SK-N-SH (cell line): ENCODE measurements at regions not wholly inside any gene's neighbourhood (a gene's known extent, or its start where the extent isn't known, plus 50 kb on each side); places are given as distances from the start of the nearest gene placed in this dataset.

Experiments
- CTCF ChIA-PET: fragments of 300-600, 350-600 bp; formaldehyde crosslinking; extraction: SDS; loops from one replicate; lab custom pipeline; 2021; lab: Yijun Ruan, JAX
- POLR2A ChIA-PET: fragments of 350-600 bp; sonication (Branson Sonifier 250); formaldehyde crosslinking; extraction: SDS; loops from one replicate; lab custom pipeline; 2020; ENCODE audit warnings: antibody characterized with exemption, inconsistent platforms; lab: Yijun Ruan, JAX
- DNase-seq: peaks from one replicate; pipeline ENCODE4 v3.0.0; 2012
- H2AFZ ChIP-seq: fragments of 200-600 bp; sonication (generic); 2 replicates; pipeline ENCODE4 v1.8.1; 2016; ENCODE audit warnings: antibody characterized with exemption, mild to moderate bottlenecking, low read depth
- H3F3A ChIP-seq: fragments of 200-600 bp; sonication (generic); replicated peaks from 2 replicates; pipeline ENCODE3; 2016; ENCODE audit warnings: antibody characterized with exemption, mild to moderate bottlenecking; ENCODE audit not compliant: insufficient read depth
- H3K27ac ChIP-seq, 2 experiments: fragments of 200-500 bp in 1 of 2; fragments of 200-600 bp in 1 of 2; sonication (Bioruptor generic) in 1 of 2; sonication (generic), shearing (Covaris generic) in 1 of 2; 2 replicates each; pipeline versions ENCODE4 v1.5.1 to v1.6.1; 2014 to 2016; ENCODE audit warnings: low read depth in 2 of 2, inconsistent platforms in 1 of 2, low read length in 1 of 2, mild to moderate bottlenecking in 1 of 2, mixed read lengths in 1 of 2
- H3K27me3 ChIP-seq: fragments of 200-600 bp; sonication (generic), shearing (Covaris generic); 2 replicates; pipeline ENCODE4 v1.6.1; 2016; ENCODE audit warnings: mixed run types; ENCODE audit not compliant: insufficient read depth
- H3K36me3 ChIP-seq, 2 experiments: fragments of 200-500 bp in 1 of 2; fragments of 200-600 bp in 1 of 2; sonication (Bioruptor generic) in 1 of 2; sonication (generic) in 1 of 2; replicated peaks in 1 of 2; 2 replicates each; pipeline versions ENCODE3 to v1.5.1; 2014 to 2016; ENCODE audit warnings: low read length in 1 of 2, mild to moderate bottlenecking in 1 of 2; ENCODE audit not compliant: insufficient read depth in 2 of 2, control insufficient read depth in 1 of 2
- H3K4me1 ChIP-seq, 2 experiments: fragments of 200-500 bp in 1 of 2; fragments of 200-600 bp in 1 of 2; sonication (Bioruptor generic) in 1 of 2; sonication (generic), shearing (Covaris generic) in 1 of 2; 2 replicates each; pipeline versions ENCODE4 v1.5.1 to v1.6.1; 2014 to 2016; ENCODE audit warnings: low read depth in 1 of 2, low read length in 1 of 2, mixed run types in 1 of 2; ENCODE audit not compliant: insufficient read depth in 2 of 2, control insufficient read depth in 1 of 2
- H3K4me2 ChIP-seq: fragments of 200-600 bp; sonication (generic), shearing (Covaris generic); 2 replicates; pipeline ENCODE4 v1.6.1; 2017; ENCODE audit warnings: mixed run types
- H3K4me3 ChIP-seq, 2 experiments: fragments of 200-500 bp in 1 of 2; fragments of 200-600 bp in 1 of 2; sonication (Bioruptor generic) in 1 of 2; sonication (generic), shearing (Covaris generic) in 1 of 2; 2 replicates each; pipeline versions ENCODE4 v1.5.1 to v1.8.1; 2014 to 2016; ENCODE audit warnings: low read depth in 2 of 2, inconsistent platforms in 1 of 2, low read length in 1 of 2, mild to moderate bottlenecking in 1 of 2, mixed read lengths in 1 of 2, moderate library complexity in 1 of 2
- H3K79me2 ChIP-seq: fragments of 200-600 bp; sonication (generic); 2 replicates; pipeline ENCODE4 v1.8.1; 2017; ENCODE audit warnings: mild to moderate bottlenecking; ENCODE audit not compliant: insufficient read depth
- H3K9ac ChIP-seq: fragments of 200-600 bp; sonication (generic); 2 replicates; pipeline ENCODE4 v1.6.1; 2017; ENCODE audit warnings: mixed run types
- H3K9me2 ChIP-seq: fragments of 200-600 bp; sonication (generic); 2 replicates; pipeline ENCODE4 v1.6.1; 2017; ENCODE audit warnings: mixed run types
- H3K9me3 ChIP-seq: fragments of 200-600 bp; sonication (generic); 2 replicates; pipeline ENCODE4 v1.6.1; 2017; ENCODE audit warnings: mixed run types, mild to moderate bottlenecking, moderate library complexity
- H4K20me1 ChIP-seq: fragments of 200-600 bp; sonication (generic); 2 replicates; pipeline ENCODE4 v1.6.1; 2017; ENCODE audit warnings: mild to moderate bottlenecking, mixed run types; ENCODE audit not compliant: insufficient read depth
- CHD2 ChIP-seq: fragments of 150-350 bp; IDR thresholded peaks from 2 replicates; pipeline ENCODE4 v1.6.1; 2018; ENCODE audit warnings: low read length; ENCODE audit not compliant: partially characterized antibody
- ELF1 ChIP-seq: IDR thresholded peaks from 2 replicates; pipeline ENCODE4 v1.4.0; 2012
- EZH2phosphoT487 ChIP-seq: fragments of 200-600 bp; sonication (generic); IDR thresholded peaks from 2 replicates; pipeline ENCODE4 v1.6.1; 2017; ENCODE audit warnings: low read depth, mixed run types, mild to moderate bottlenecking, antibody characterized with exemption, moderate library complexity, borderline replicate concordance
- FOSL2 ChIP-seq: IDR thresholded peaks from 2 replicates; pipeline ENCODE4 v1.4.0; 2012; ENCODE audit warnings: low read depth, mild to moderate bottlenecking, moderate library complexity, borderline replicate concordance
- FOXJ3 ChIP-seq: sonication (generic); formaldehyde crosslinking; IDR thresholded peaks from 2 replicates; pipeline ENCODE4 v1.5.1; 2020; ENCODE audit warnings: mild to moderate bottlenecking, missing genetic modification reagents
- GATA2 ChIP-seq: sonication (generic); formaldehyde crosslinking; IDR thresholded peaks from 2 replicates; pipeline ENCODE4 v1.5.0; 2020; ENCODE audit warnings: mild to moderate bottlenecking, missing genetic modification reagents
- IRF3 ChIP-seq: fragments of 150-350 bp; IDR thresholded peaks from 2 replicates; pipeline ENCODE4 v1.6.1; 2016; ENCODE audit warnings: mild to moderate bottlenecking, low read depth, low read length
- JUND ChIP-seq: IDR thresholded peaks from 2 replicates; pipeline ENCODE4 v1.4.0; 2012
- MAX ChIP-seq: IDR thresholded peaks from 2 replicates; pipeline ENCODE4 v1.4.0; 2012; ENCODE audit warnings: low read depth
- MEF2A ChIP-seq: IDR thresholded peaks from 2 replicates; pipeline ENCODE4 v1.4.0; 2012; ENCODE audit warnings: low read depth, borderline replicate concordance
- MXI1 ChIP-seq: IDR thresholded peaks from 2 replicates; pipeline ENCODE4 v1.6.1; 2012; ENCODE audit warnings: mild to moderate bottlenecking, low read depth, low read length, improper control_type of control experiment
- PBX3 ChIP-seq: IDR thresholded peaks from 2 replicates; pipeline ENCODE4; 2012
- POLR2AphosphoS5 ChIP-seq: IDR thresholded peaks from 2 replicates; pipeline ENCODE4 v1.6.1; 2012; ENCODE audit warnings: low read depth, low read length
- RAD21 ChIP-seq: IDR thresholded peaks from 2 replicates; pipeline ENCODE4 v1.6.1; 2012; ENCODE audit warnings: mild to moderate bottlenecking, low read length
- RCOR1 ChIP-seq: fragments of 150-350 bp; IDR thresholded peaks from 2 replicates; pipeline ENCODE4 v1.6.1; 2017; ENCODE audit warnings: antibody characterized with exemption, low read length
- SIN3A ChIP-seq: IDR thresholded peaks from 2 replicates; pipeline ENCODE4 v1.6.1; 2012; ENCODE audit warnings: low read depth, mild to moderate bottlenecking, low read length, moderate library complexity, borderline replicate concordance
- SMC3 ChIP-seq: IDR thresholded peaks from 2 replicates; pipeline ENCODE4 v1.6.1; 2012; ENCODE audit warnings: low read depth, low read length, improper control_type of control experiment
- USF1 ChIP-seq: IDR thresholded peaks from 2 replicates; pipeline ENCODE4 v1.4.0; 2012; ENCODE audit warnings: low read depth, borderline replicate concordance
- USF2 ChIP-seq: fragments of 150-350 bp; IDR thresholded peaks from 2 replicates; pipeline ENCODE4 v1.6.1; 2017; ENCODE audit warnings: antibody characterized with exemption, low read length, low read depth, borderline replicate concordance
- YY1 ChIP-seq: IDR thresholded peaks from 2 replicates; pipeline ENCODE4 v1.4.0; 2012; ENCODE audit warnings: low read depth, mild to moderate bottlenecking
- ZBTB33 ChIP-seq: IDR thresholded peaks from 2 replicates; pipeline ENCODE4 v1.4.0; 2012; ENCODE audit warnings: low read depth, borderline replicate concordance
- WGBS: methylation state at CpG from one replicate; pipeline ENCODE4 v1.1.6; 2017; ENCODE audit warnings: low lambda C conversion rate; 5-methylcytosine and 5-hydroxymethylcytosine counted together

- H3K36me3 ChIP-seq: no peaks in the 10 kb centered on the region
- no peak for DNase-seq
- H3K27me3 ChIP-seq: no peaks in the 10 kb centered on the region
- H4K20me1 ChIP-seq: no peaks in the 10 kb centered on the region
- H3K79me2 ChIP-seq: no peaks in the 10 kb centered on the region
- H3K4me2 ChIP-seq: no peak overlapping the region
- TF ChIP-seq MEF2A (no peak), CHD2 (no peak), RAD21 (no peak), PBX3 (no peak), MXI1 (no peak), MAX (no peak), SMC3 (no peak), IRF3 (no peak), USF1 (no peak), FOSL2 (no peak), POLR2AphosphoS5 (no peak), ELF1 (no peak), SIN3A (no peak), YY1 (no peak), EZH2phosphoT487 (no peak)
- no peaks in the 10 kb centered on the region for H3F3A ChIP-seq
- H3K4me1 ChIP-seq: peaks cover 0 to 3% of the 10 kb centered on the region in 2 experiments; a peak in 1 of 4 replicates
- CTCF ChIA-PET: interaction anchor here (0.7 to 11.0 kb wide), 32 partner anchors 9 to 198 kb away, joined by 3 to 496 read pairs (median 8); partner anchors contain the start of gene ANKRD18B
- WGBS: 55% methylated on average over 5 of the region's 5 CpGs
- no peaks in the 10 kb centered on the region for H3K9me3 ChIP-seq
- no peak overlapping the region for H2AFZ ChIP-seq
- no peak overlapping the region for H3K9ac ChIP-seq
- H3K4me3 ChIP-seq: peak overlapping the region in 1 of 2 experiments; percentile 51; a peak in 1 of 4 replicates
- no peaks in the 10 kb centered on the region for H3K9me2 ChIP-seq
- no peak overlapping the region for H3K27ac ChIP-seq
- POLR2A ChIA-PET: interaction anchor here (2.4 kb wide), 1 partner anchor 98 kb away, joined by 8 read pairs; no protein-coding TSS in a partner anchor
Measured at GRCh38 chr9:33722359-33722675, 73.0 kb upstream of the PRSS3 start.

GRCh38 chr9:33728613-33729012 lies 66.7 kb upstream of the PRSS3 start:
- ChIA-PET POLR2A (no interaction called here), CTCF (interaction anchor here (0.7 to 9.3 kb wide), 4 partner anchors 9 to 110 kb away, joined by 3 to 59 read pairs (median 4); no protein-coding TSS in a partner anchor)
- Histone ChIP-seq H3F3A (no peaks in the 10 kb centered on the region), H3K9ac (no peak overlapping the region), H3K79me2 (no peaks in the 10 kb centered on the region), H3K36me3 (no peaks in the 10 kb centered on the region), H2AFZ (no peak overlapping the region), H3K4me2 (no peak overlapping the region), H4K20me1 (no peaks in the 10 kb centered on the region), H3K4me3 (no peak overlapping the region), H3K27me3 (no peaks in the 10 kb centered on the region), H3K9me2 (no peaks in the 10 kb centered on the region), H3K9me3 (0 out of 2 replicates have a peak, but pooled peaks cover 9% of the 10 kb centered on the region), H3K4me1 (no peaks in the 10 kb centered on the region; a peak in 1 of 4 replicates), H3K27ac (no peak overlapping the region)
- WGBS: 28% methylated on average over 1 of the region's 1 CpG
- DNase-seq: no peak
- TF ChIP-seq JUND: no peak
- TF ChIP-seq RCOR1: no peak
- no peak for TF ChIP-seq FOXJ3 (CRISPR knock-in tag)
- TF ChIP-seq POLR2AphosphoS5: no peak
- no peak for TF ChIP-seq GATA2 (CRISPR knock-in tag)
- TF ChIP-seq EZH2phosphoT487: no peak
- no peak for TF ChIP-seq MEF2A
- TF ChIP-seq CHD2: no peak
- no peak for TF ChIP-seq ZBTB33
- no peak for TF ChIP-seq PBX3
- TF ChIP-seq USF2: no peak
